Astrocyte (in vitro differentiated cells and primary cell): ENCODE measurements at regions not wholly inside any gene's neighbourhood (a gene's known extent, or its start where the extent isn't known, plus 50 kb on each side); places are given as distances from the start of the nearest gene placed in this dataset.

ENCODE experiments used
- DNase-seq: peaks from one replicate; pipeline ENCODE4 v3.0.0-alpha.2; 2010; ENCODE audit warnings: low read depth
- FAIRE-seq: peaks from 2 replicates; lab custom pipeline; 2011; peaks lifted over from hg19 to GRCh38; lab: Jason Lieb, UNC
- H2AFZ ChIP-seq: 2 replicates; pipeline ENCODE4 v1.6.0; 2012; ENCODE audit warnings: low read depth, low read length, inconsistent platforms
- H3K27ac ChIP-seq: 2 replicates; pipeline ENCODE4 v1.5.1; 2011; ENCODE audit warnings: low read depth, low read length, inconsistent platforms
- H3K27me3 ChIP-seq: 2 replicates; pipeline ENCODE4 v1.6.0; 2011; ENCODE audit warnings: low read length, inconsistent platforms; ENCODE audit not compliant: insufficient read depth
- H3K36me3 ChIP-seq: 2 replicates; pipeline ENCODE4 v1.5.1; 2011; ENCODE audit warnings: low read length, inconsistent platforms; ENCODE audit not compliant: insufficient read depth
- H3K4me1 ChIP-seq: 2 replicates; pipeline ENCODE4 v1.5.1; 2011; ENCODE audit warnings: low read length, inconsistent platforms; ENCODE audit not compliant: insufficient read depth
- H3K4me2 ChIP-seq: 2 replicates; pipeline ENCODE4 v1.6.0; 2012; ENCODE audit warnings: low read length, inconsistent platforms
- H3K4me3 ChIP-seq: 2 replicates; pipeline ENCODE4 v1.5.1; 2011; ENCODE audit warnings: low read depth, mild to moderate bottlenecking, low read length, inconsistent platforms; ENCODE audit not compliant: insufficient read depth
- H3K79me2 ChIP-seq: 2 replicates; pipeline ENCODE4 v1.6.0; 2012; ENCODE audit warnings: mild to moderate bottlenecking, low read length, inconsistent platforms; ENCODE audit not compliant: insufficient read depth
- H3K9ac ChIP-seq: 2 replicates; pipeline ENCODE4 v1.6.0; 2012; ENCODE audit warnings: mild to moderate bottlenecking, low read length, inconsistent platforms
- H3K9me3 ChIP-seq: 2 replicates; pipeline ENCODE4 v1.5.1; 2012; ENCODE audit warnings: low read depth, mild to moderate bottlenecking, low read length, inconsistent platforms; ENCODE audit not compliant: insufficient read depth
- H4K20me1 ChIP-seq: 2 replicates; pipeline ENCODE4 v1.6.0; 2012; ENCODE audit warnings: low read length, inconsistent platforms; ENCODE audit not compliant: insufficient read depth
- H3K27ac Mint-ChIP-seq: one replicate; pipeline ENCODE4 v1.8.0; 2021; ENCODE audit warnings: mild to moderate bottlenecking, mixed read lengths; ENCODE audit not compliant: unreplicated experiment
- H3K27me3 Mint-ChIP-seq: one replicate; pipeline ENCODE4 v1.8.0; 2021; ENCODE audit warnings: low read depth, mixed read lengths; ENCODE audit not compliant: unreplicated experiment
- H3K36me3 Mint-ChIP-seq: one replicate; pipeline ENCODE4 v1.8.0; 2021; ENCODE audit warnings: low read depth, mixed read lengths; ENCODE audit not compliant: unreplicated experiment
- H3K4me1 Mint-ChIP-seq: one replicate; pipeline ENCODE4 v1.8.0; 2021; ENCODE audit warnings: low read depth, mixed read lengths; ENCODE audit not compliant: unreplicated experiment
- H3K4me3 Mint-ChIP-seq: one replicate; pipeline ENCODE4 v1.8.0; 2021; ENCODE audit warnings: mild to moderate bottlenecking, moderate library complexity, mixed read lengths; ENCODE audit not compliant: unreplicated experiment
- H3K9me3 Mint-ChIP-seq: one replicate; pipeline ENCODE4 v1.8.0; 2021; ENCODE audit warnings: mild to moderate bottlenecking, mixed read lengths; ENCODE audit not compliant: unreplicated experiment
- CTCF ChIP-seq: IDR thresholded peaks from 2 replicates; pipeline ENCODE4 v1.5.1; 2011; ENCODE audit warnings: low read depth, mild to moderate bottlenecking, inconsistent platforms, low read length, moderate library complexity; ENCODE audit not compliant: insufficient read depth
- EZH2 ChIP-seq: IDR thresholded peaks from 2 replicates; pipeline ENCODE4 v1.6.1; 2012; ENCODE audit warnings: mild to moderate bottlenecking, low read length, inconsistent platforms; ENCODE audit not compliant: insufficient read depth

GRCh38 chr20:22914291-22914690, 120.8 kb upstream of the SSTR4 start:
- H3K27me3 Mint-ChIP-seq = peaks cover 5% of the 10 kb centered on the region
- H3K4me3 ChIP-seq = no peak overlapping the region
- no peak for TF ChIP-seq EZH2
- no peak for TF ChIP-seq CTCF

GRCh38 chr20:22915512-22915911, 119.6 kb upstream of the SSTR4 start:
- Histone ChIP-seq H2AFZ (no peak overlapping the region), H3K9ac (no peak overlapping the region), H3K4me2 (no peak overlapping the region), H4K20me1 (no peaks in the 10 kb centered on the region), H3K9me3 (peaks cover 3% of the 10 kb centered on the region), H3K4me3 (no peak overlapping the region), H3K4me1 (no peaks in the 10 kb centered on the region), H3K27ac (no peak overlapping the region), H3K79me2 (no peaks in the 10 kb centered on the region), H3K27me3 (peaks cover 6% of the 10 kb centered on the region), H3K36me3 (no peaks in the 10 kb centered on the region)
- DNase-seq (no peak), FAIRE-seq (no peak)
- Mint-ChIP-seq H3K27me3 (peaks cover 5% of the 10 kb centered on the region), H3K9me3 (peaks cover 1% of the 10 kb centered on the region), H3K4me1 (peaks cover 5% of the 10 kb centered on the region), H3K36me3 (no peaks in the 10 kb centered on the region), H3K4me3 (no peak overlapping the region), H3K27ac (no peak overlapping the region)
- TF ChIP-seq EZH2 = no peak
- TF ChIP-seq CTCF = no peak

More at GRCh38 chr20:22914291-22914690, 120.8 kb upstream of the SSTR4 start:
- no peak overlapping the region for H3K4me2 ChIP-seq
- H4K20me1 ChIP-seq = no peaks in the 10 kb centered on the region
- H3K4me1 ChIP-seq = no peaks in the 10 kb centered on the region
- no peak overlapping the region for H2AFZ ChIP-seq
- no peaks in the 10 kb centered on the region for H3K79me2 ChIP-seq
- Mint-ChIP-seq H3K36me3 (no peaks in the 10 kb centered on the region), H3K9me3 (peaks cover 1% of the 10 kb centered on the region), H3K27ac (no peak overlapping the region), H3K4me3 (no peak overlapping the region), H3K4me1 (peaks cover 5% of the 10 kb centered on the region)
- DNase-seq (no peak), FAIRE-seq (no peak)
- no peak overlapping the region for H3K27ac ChIP-seq
- peaks cover 2% of the 10 kb centered on the region for H3K27me3 ChIP-seq
- no peaks in the 10 kb centered on the region for H3K36me3 ChIP-seq
- H3K9me3 ChIP-seq = peaks cover 4% of the 10 kb centered on the region
- H3K9ac ChIP-seq = no peak overlapping the region

GRCh38 chr20:22916021-22916842, 118.9 kb upstream of the SSTR4 start:
- Histone ChIP-seq H3K27ac (no peak overlapping the region), H3K36me3 (no peaks in the 10 kb centered on the region), H3K4me2 (no peak overlapping the region), H3K4me1 (no peaks in the 10 kb centered on the region), H3K79me2 (no peaks in the 10 kb centered on the region), H3K9me3 (peaks cover 3% of the 10 kb centered on the region), H2AFZ (no peak overlapping the region), H3K27me3 (peaks cover 6% of the 10 kb centered on the region), H3K4me3 (no peak overlapping the region), H4K20me1 (no peaks in the 10 kb centered on the region), H3K9ac (no peak overlapping the region)
- peaks cover 3% of the 10 kb centered on the region for H3K27me3 Mint-ChIP-seq
- DNase-seq = no peak
- peaks cover 1% of the 10 kb centered on the region for H3K9me3 Mint-ChIP-seq
- no peak overlapping the region for H3K4me3 Mint-ChIP-seq
- TF ChIP-seq EZH2 (no peak), CTCF (no peak)
- no peaks in the 10 kb centered on the region for H3K36me3 Mint-ChIP-seq
- no peak overlapping the region for H3K27ac Mint-ChIP-seq
- peaks cover 8% of the 10 kb centered on the region for H3K4me1 Mint-ChIP-seq
- no peak for FAIRE-seq
